ENCODE measurements at regions not wholly inside any gene's neighbourhood (a gene's known extent, or its start where the extent isn't known, plus 50 kb on each side); places are given as distances from the start of the nearest gene placed in this dataset.
A peak's percentile ranks its signal among the peaks of the same experiment; 100 is the strongest.

- Histone ChIP-seq H3K4me3 (no peak overlapping the region), H3K9me3 (ENCODE audit: low read depth) (no peaks in the 10 kb centered on the region), H3K27me3 (replicated peaks; ENCODE audit: insufficient read depth) (no peaks in the 10 kb centered on the region), H3K27ac (no peak overlapping the region), H3K36me3 (ENCODE audit: low read depth) (no peaks in the 10 kb centered on the region), H4K20me1 (ENCODE audit: insufficient read depth) (no peaks in the 10 kb centered on the region), H3K4me2 (ENCODE audit: unreplicated experiment) (peak overlapping the region; percentile 12), H3K9ac (no peak overlapping the region), H3F3A (ENCODE audit: insufficient read depth) (peaks cover 4% of the 10 kb centered on the region; the same call in 1 of the 2 replicates), H3K79me2 (ENCODE audit: insufficient read depth) (no peaks in the 10 kb centered on the region), H3K4me1 (ENCODE audit: insufficient read depth) (peaks cover 20% of the 10 kb centered on the region), H3K9me2 (ENCODE audit: insufficient read depth) (no peaks in the 10 kb centered on the region), H2AFZ (no peak overlapping the region)
- in situ Hi-C loops (cut with MboI): no loop called here
- 32 to 40% methylated on average over 1 of the region's 1 CpG for WGBS, 2 experiments (ENCODE audit: low coverage in 1 of 2, low lambda C conversion rate in 2 of 2, missing lambda C conversion rate in 2 of 2)
- TF ChIP-seq EZH2phosphoT487 (IDR thresholded peaks at IDR 0.05; ENCODE audit: insufficient read depth, low read depth) (no peak), EZH2 (IDR thresholded peaks at IDR 0.05; ENCODE audit: insufficient read depth, poor library complexity, severe bottlenecking) (no peak)
- peak; percentile 27 for DNase-seq
These were observed 527.7 kb upstream of the CELF2 start for GRCh38 chr10:10489805-10490571.

- peaks cover 4% of the 10 kb centered on the region; the same call in 1 of the 2 replicates for H3F3A ChIP-seq (ENCODE audit: insufficient read depth)
- in situ Hi-C loops (cut with MboI): no loop called here
- H3K9ac ChIP-seq: no peak overlapping the region
- peaks cover 20% of the 10 kb centered on the region for H3K4me1 ChIP-seq (ENCODE audit: insufficient read depth)
- no peaks in the 10 kb centered on the region for H4K20me1 ChIP-seq (ENCODE audit: insufficient read depth)
- no peaks in the 10 kb centered on the region for H3K9me2 ChIP-seq (ENCODE audit: insufficient read depth)
- no peaks in the 10 kb centered on the region for H3K36me3 ChIP-seq (ENCODE audit: low read depth)
- no peaks in the 10 kb centered on the region for H3K27me3 ChIP-seq (replicated peaks; ENCODE audit: insufficient read depth)
- TF ChIP-seq EZH2phosphoT487 (IDR thresholded peaks at IDR 0.05; ENCODE audit: insufficient read depth, low read depth): no peak
- TF ChIP-seq EZH2 (IDR thresholded peaks at IDR 0.05; ENCODE audit: insufficient read depth, poor library complexity, severe bottlenecking): no peak
- no peaks in the 10 kb centered on the region for H3K79me2 ChIP-seq (ENCODE audit: insufficient read depth)
- H3K27ac ChIP-seq: no peak overlapping the region
- no peak overlapping the region for H3K4me3 ChIP-seq
- WGBS, 2 experiments (ENCODE audit: low coverage in 1 of 2, low lambda C conversion rate in 2 of 2, missing lambda C conversion rate in 2 of 2): 17 to 48% methylated on average over 1 of the region's 1 CpG
- H3K9me3 ChIP-seq (ENCODE audit: low read depth): no peaks in the 10 kb centered on the region
- DNase-seq: no peak
- no peak overlapping the region for H3K4me2 ChIP-seq (ENCODE audit: unreplicated experiment)
- H2AFZ ChIP-seq: no peak overlapping the region
These were observed 527.1 kb upstream of the CELF2 start for GRCh38 chr10:10490581-10490980.

GRCh38 chr10:10492420-10492819 lies 525.3 kb upstream of the CELF2 start:
- TF ChIP-seq EZH2phosphoT487 (IDR thresholded peaks at IDR 0.05; ENCODE audit: insufficient read depth, low read depth) (no peak), EZH2 (IDR thresholded peaks at IDR 0.05; ENCODE audit: insufficient read depth, poor library complexity, severe bottlenecking) (no peak)
- in situ Hi-C loops (cut with MboI): no loop called here
- DNase-seq: no peak
- WGBS, 2 experiments (ENCODE audit: low coverage in 1 of 2, low lambda C conversion rate in 2 of 2, missing lambda C conversion rate in 2 of 2): 70 to 72% methylated on average over 3 of the region's 3 CpGs
- Histone ChIP-seq H4K20me1 (ENCODE audit: insufficient read depth) (no peaks in the 10 kb centered on the region), H3F3A (ENCODE audit: insufficient read depth) (peaks cover 4% of the 10 kb centered on the region; the same call in 1 of the 2 replicates), H3K27ac (no peak overlapping the region), H3K27me3 (replicated peaks; ENCODE audit: insufficient read depth) (no peaks in the 10 kb centered on the region), H3K36me3 (ENCODE audit: low read depth) (no peaks in the 10 kb centered on the region), H3K79me2 (ENCODE audit: insufficient read depth) (no peaks in the 10 kb centered on the region), H2AFZ (no peak overlapping the region), H3K4me3 (no peak overlapping the region), H3K4me2 (ENCODE audit: unreplicated experiment) (no peak overlapping the region), H3K9me3 (ENCODE audit: low read depth) (no peaks in the 10 kb centered on the region), H3K9ac (no peak overlapping the region), H3K4me1 (ENCODE audit: insufficient read depth) (peaks cover 20% of the 10 kb centered on the region), H3K9me2 (ENCODE audit: insufficient read depth) (no peaks in the 10 kb centered on the region)

GRCh38 chr10:10493833-10494232 lies 523.8 kb upstream of the CELF2 start:
- Histone ChIP-seq H2AFZ (peak overlapping the region; percentile 43; the same call in 1 of the 2 replicates), H3K9me2 (ENCODE audit: insufficient read depth) (no peaks in the 10 kb centered on the region), H3K9me3 (ENCODE audit: low read depth) (no peaks in the 10 kb centered on the region), H3K27ac (no peak overlapping the region), H3K4me1 (ENCODE audit: insufficient read depth) (peaks cover 24% of the 10 kb centered on the region), H4K20me1 (ENCODE audit: insufficient read depth) (no peaks in the 10 kb centered on the region), H3K4me3 (no peak overlapping the region), H3K36me3 (ENCODE audit: low read depth) (no peaks in the 10 kb centered on the region), H3K4me2 (ENCODE audit: unreplicated experiment) (no peak overlapping the region), H3K79me2 (ENCODE audit: insufficient read depth) (no peaks in the 10 kb centered on the region), H3K27me3 (replicated peaks; ENCODE audit: insufficient read depth) (no peaks in the 10 kb centered on the region), H3K9ac (no peak overlapping the region), H3F3A (ENCODE audit: insufficient read depth) (peaks cover 4% of the 10 kb centered on the region; the same call in 1 of the 2 replicates)
- no peak for DNase-seq
- in situ Hi-C loops (cut with MboI): no loop called here
- WGBS, 2 experiments (ENCODE audit: low coverage in 1 of 2, low lambda C conversion rate in 2 of 2, missing lambda C conversion rate in 2 of 2): 53 to 58% methylated on average over 4 of the region's 4 CpGs
- TF ChIP-seq EZH2 (IDR thresholded peaks at IDR 0.05; ENCODE audit: insufficient read depth, poor library complexity, severe bottlenecking) (no peak), EZH2phosphoT487 (IDR thresholded peaks at IDR 0.05; ENCODE audit: insufficient read depth, low read depth) (no peak)
